ENCODE measurements at regions not wholly inside any gene's neighbourhood (a gene's known extent, or its start where the extent isn't known, plus 50 kb on each side); places are given as distances from the start of the nearest gene placed in this dataset.
A peak's percentile ranks its signal among the peaks of the same experiment; 100 is the strongest.
"Not testable (repeated sequence)": the region's sequence is repeated elsewhere in the genome, so short reads cannot be mapped to it uniquely, and the experiment has no call there.

GRCh38 chr20:48352042-48352441, 475.8 kb downstream of the PREX1 start:
- no peak for DNase-seq

GRCh38 chr20:48350313-48350988, 477.3 kb downstream of the PREX1 start:
- DNase-seq: peak in 1 of 2 donors; percentile 15

GRCh38 chr20:48349656-48350055, 478.1 kb downstream of the PREX1 start:
- no peak for DNase-seq

- no peak for DNase-seq
These were observed 479.8 kb downstream of the PREX1 start for GRCh38 chr20:48348022-48348421.

GRCh38 chr20:48342822-48343513, 484.8 kb downstream of the PREX1 start:
- DNase-seq: no peak

- no peak for DNase-seq
These were observed 486.9 kb downstream of the PREX1 start for GRCh38 chr20:48340883-48341281.

GRCh38 chr20:48339986-48340882, 487.6 kb downstream of the PREX1 start:
- DNase-seq: no peak

GRCh38 chr20:48339190-48339985, 488.4 kb downstream of the PREX1 start:
- no peak for DNase-seq

- DNase-seq: no peak
These were observed 489.1 kb downstream of the PREX1 start for GRCh38 chr20:48338717-48339116.

GRCh38 chr20:48336597-48336996, 491.2 kb downstream of the PREX1 start:
- no peak for DNase-seq

GRCh38 chr20:48335308-48336050, 492.3 kb downstream of the PREX1 start:
- DNase-seq: no peak

- DNase-seq: no peak
These were observed 494.1 kb downstream of the PREX1 start for GRCh38 chr20:48333707-48334106.

GRCh38 chr20:48332555-48332954, 495.2 kb downstream of the PREX1 start:
- DNase-seq: no peak

GRCh38 chr20:48331518-48332286, 496.1 kb downstream of the PREX1 start:
- DNase-seq: no peak

GRCh38 chr20:48329676-48330664, 497.8 kb downstream of the PREX1 start:
- no peak for DNase-seq

- no peak for DNase-seq
These were observed 498.7 kb downstream of the PREX1 start for GRCh38 chr20:48329031-48329615.

- DNase-seq: not testable (repeated sequence)
These were observed 500.0 kb downstream of the PREX1 start for GRCh38 chr20:48327848-48328247.

- no peak for DNase-seq
These were observed 500.9 kb downstream of the PREX1 start for GRCh38 chr20:48326868-48327267.

- DNase-seq: no peak
These were observed 501.4 kb downstream of the PREX1 start for GRCh38 chr20:48326434-48326691.
